CD8-positive, alpha-beta memory T cell (primary cell): ENCODE measurements at regions not wholly inside any gene's neighbourhood (a gene's known extent, or its start where the extent isn't known, plus 50 kb on each side); places are given as distances from the start of the nearest gene placed in this dataset.
"Not testable (repeated sequence)": the region's sequence is repeated elsewhere in the genome, so short reads cannot be mapped to it uniquely, and the experiment has no call there.

ENCODE experiments used
- CTCF ChIA-PET: fragments of 350-600 bp; sonication (Branson Sonifier 250); formaldehyde crosslinking; loops from one replicate; lab custom pipeline; 2021; ENCODE audit warnings: antibody characterized with exemption; lab: Charles Lee
- POLR2A ChIA-PET: fragments of 350-600 bp; sonication (Branson Sonifier 250); formaldehyde crosslinking; loops from one replicate; lab custom pipeline; 2021; ENCODE audit warnings: antibody characterized with exemption; lab: Charles Lee
- DNase-seq, 5 donors: peaks; one replicate each; pipeline versions ENCODE4 v3.0.0 to v3.0.0-alpha.2; 2020 to 2022; ENCODE audit warnings: mixed read lengths in 1 of 5
- H3K27ac ChIP-seq: one replicate; pipeline ENCODE4 v1.7.0; 2013; ENCODE audit warnings: low read depth, mild to moderate bottlenecking, low read length, moderate library complexity
- H3K27me3 ChIP-seq: 2 replicates; pipeline ENCODE4 v1.7.0; 2013; ENCODE audit warnings: low read length, mild to moderate bottlenecking; ENCODE audit not compliant: insufficient read depth, poor library complexity, severe bottlenecking
- H3K36me3 ChIP-seq: 2 replicates; pipeline ENCODE4 v1.7.0; 2013; ENCODE audit warnings: mild to moderate bottlenecking, low read length, moderate library complexity; ENCODE audit not compliant: insufficient read depth
- H3K4me1 ChIP-seq: 2 replicates; pipeline ENCODE4 v1.7.0; 2013; ENCODE audit warnings: mild to moderate bottlenecking, low read length, moderate library complexity; ENCODE audit not compliant: insufficient read depth
- H3K4me3 ChIP-seq: 2 replicates; pipeline ENCODE4 v1.7.0; 2013; ENCODE audit warnings: mild to moderate bottlenecking, low read length
- H3K9me3 ChIP-seq: 2 replicates; pipeline ENCODE4 v1.7.0; 2013; ENCODE audit warnings: mild to moderate bottlenecking, low read length
- H3K27ac Mint-ChIP-seq, 8 donors: one replicate each; pipeline ENCODE4 v1.8.0; 2020 to 2021; ENCODE audit warnings: mixed read lengths in 8 of 8, mild to moderate bottlenecking in 6 of 8, inconsistent platforms in 3 of 8, moderate library complexity in 3 of 8
- H3K27me3 Mint-ChIP-seq, 2 donors: one replicate each; pipeline ENCODE4 v1.8.0; 2020 to 2021; ENCODE audit warnings: mixed read lengths in 2 of 2, mild to moderate bottlenecking in 1 of 2, moderate library complexity in 1 of 2
- H3K36me3 Mint-ChIP-seq, 3 donors: one replicate each; pipeline ENCODE4 v1.8.0; 2020 to 2021; ENCODE audit warnings: mixed read lengths in 3 of 3, inconsistent platforms in 1 of 3, mild to moderate bottlenecking in 1 of 3
- H3K4me1 Mint-ChIP-seq, 3 donors: one replicate each; pipeline ENCODE4 v1.8.0; 2020 to 2021; ENCODE audit warnings: mixed read lengths in 3 of 3, inconsistent platforms in 1 of 3, mild to moderate bottlenecking in 1 of 3
- H3K4me3 Mint-ChIP-seq, 7 donors: one replicate each; pipeline ENCODE4 v1.8.0; 2020 to 2021; ENCODE audit warnings: mixed read lengths in 7 of 7, mild to moderate bottlenecking in 6 of 7, moderate library complexity in 4 of 7, inconsistent platforms in 2 of 7
- H3K9me3 Mint-ChIP-seq, 5 donors: one replicate each; pipeline ENCODE4 v1.8.0; 2020 to 2022; ENCODE audit warnings: mixed read lengths in 5 of 5, mild to moderate bottlenecking in 3 of 5, moderate library complexity in 2 of 5, inconsistent platforms in 1 of 5

DNA sequence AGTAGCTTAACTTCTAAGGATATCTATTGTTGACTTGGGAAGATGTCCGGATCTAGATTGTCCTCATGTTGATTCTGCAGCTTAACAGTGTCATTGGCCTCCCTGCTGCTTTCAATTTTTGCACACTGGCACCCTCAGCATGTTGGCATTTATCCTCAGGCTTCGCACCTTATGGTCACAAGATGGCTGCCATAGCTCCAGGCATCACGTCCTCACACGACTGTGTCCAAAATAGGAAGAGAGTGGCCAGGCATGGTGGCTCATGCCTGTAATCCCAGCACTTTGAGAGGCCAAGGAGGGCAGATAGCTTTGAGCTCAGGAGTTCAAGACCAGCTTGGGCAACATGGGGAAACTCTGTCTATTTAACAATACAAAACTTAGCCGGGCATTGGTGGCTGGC, 58.3 kb upstream of the RASD2 start:
- Mint-ChIP-seq H3K4me1 (peaks cover 0 to 6% (median 1%) of the 10 kb centered on the region in 3 donors), H3K9me3 (peaks cover 0 to 3% (median 0%) of the 10 kb centered on the region in 5 donors), H3K4me3 (no peak overlapping the region), H3K27ac (peak overlapping the region in 1 of 8 donors; percentile 25), H3K36me3 (no peaks in the 10 kb centered on the region), H3K27me3 (peaks cover 35 to 58% of the 10 kb centered on the region in 2 donors)
- Histone ChIP-seq H3K27me3 (no peaks in the 10 kb centered on the region), H3K4me3 (no peak overlapping the region), H3K36me3 (no peaks in the 10 kb centered on the region), H3K4me1 (no peaks in the 10 kb centered on the region), H3K27ac (no peak overlapping the region), H3K9me3 (no peaks in the 10 kb centered on the region)
- POLR2A ChIA-PET = no interaction called here
- CTCF ChIA-PET = interaction anchor here (0.5 kb wide), 1 partner anchor 262 kb away, joined by 3 read pairs; no protein-coding TSS in a partner anchor
- no peak for DNase-seq

DNA sequence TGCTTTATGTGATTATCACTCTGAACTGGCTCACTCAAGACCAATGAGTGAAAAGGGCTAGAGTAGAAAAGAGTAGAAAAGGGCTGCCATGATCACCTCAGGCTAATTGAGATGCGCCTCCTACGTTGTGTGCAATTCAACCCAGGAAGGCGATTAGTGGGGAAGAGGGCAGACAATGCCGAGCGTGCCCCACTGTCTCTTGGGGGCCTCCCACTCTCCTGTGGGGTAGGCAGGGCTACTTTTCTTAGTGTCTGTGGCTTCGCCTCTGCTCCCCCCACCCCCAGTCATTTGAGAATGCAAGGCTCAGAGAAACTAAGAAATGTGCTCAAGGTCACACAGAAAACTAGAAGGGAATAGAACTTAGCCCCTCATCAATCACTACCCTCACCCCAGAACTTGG, 57.7 kb upstream of the RASD2 start:
- Mint-ChIP-seq H3K27me3 (peaks cover 37 to 63% of the 10 kb centered on the region in 2 donors), H3K4me3 (no peak overlapping the region), H3K4me1 (peaks cover 0 to 6% (median 1%) of the 10 kb centered on the region in 3 donors), H3K27ac (no peak overlapping the region), H3K36me3 (no peaks in the 10 kb centered on the region), H3K9me3 (peaks cover 0 to 3% (median 0%) of the 10 kb centered on the region in 5 donors)
- H3K27me3 ChIP-seq = no peaks in the 10 kb centered on the region
- no peaks in the 10 kb centered on the region for H3K4me1 ChIP-seq
- no peak for DNase-seq
- POLR2A ChIA-PET = no interaction called here
- H3K36me3 ChIP-seq = no peaks in the 10 kb centered on the region
- H3K27ac ChIP-seq = no peak overlapping the region
- no peak overlapping the region for H3K4me3 ChIP-seq
- CTCF ChIA-PET = interaction anchor here (0.5 kb wide), 1 partner anchor 263 kb away, joined by 3 read pairs; no protein-coding TSS in a partner anchor
- H3K9me3 ChIP-seq = no peaks in the 10 kb centered on the region

DNA sequence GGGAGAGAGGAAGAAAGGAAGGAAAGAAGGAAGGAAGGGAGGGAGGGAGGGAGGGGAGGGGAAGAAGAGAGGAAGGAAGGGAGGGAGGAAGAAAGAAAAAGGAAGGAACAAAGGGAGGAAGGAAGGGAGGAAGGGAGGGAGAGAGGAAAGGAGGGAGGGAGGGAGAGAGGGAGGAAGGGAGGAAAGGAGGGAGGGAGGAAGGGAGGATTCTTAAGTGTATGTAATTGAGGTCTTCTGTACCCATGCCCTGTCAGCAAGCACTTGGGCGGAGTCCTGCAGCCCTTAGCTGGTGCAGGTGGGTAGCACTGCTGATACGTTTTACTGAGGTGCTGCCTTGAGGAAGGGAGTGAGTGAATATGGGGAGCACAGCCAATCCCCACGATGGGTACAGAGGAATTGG, 56.9 kb upstream of the RASD2 start:
- no peak for DNase-seq
- Histone ChIP-seq H3K27me3 (no peaks in the 10 kb centered on the region), H3K27ac (no peak overlapping the region), H3K36me3 (no peaks in the 10 kb centered on the region), H3K9me3 (no peaks in the 10 kb centered on the region), H3K4me1 (no peaks in the 10 kb centered on the region), H3K4me3 (no peak overlapping the region)
- no peaks in the 10 kb centered on the region for H3K36me3 Mint-ChIP-seq
- no peak overlapping the region for H3K27ac Mint-ChIP-seq
- peaks cover 0 to 3% (median 0%) of the 10 kb centered on the region in 5 donors for H3K9me3 Mint-ChIP-seq
- H3K27me3 Mint-ChIP-seq = peaks cover 33 to 65% of the 10 kb centered on the region in 2 donors
- ChIA-PET CTCF (no interaction called here), POLR2A (no interaction called here)
- H3K4me1 Mint-ChIP-seq = peaks cover 0 to 6% (median 1%) of the 10 kb centered on the region in 3 donors
- H3K4me3 Mint-ChIP-seq = no peak overlapping the region

DNA sequence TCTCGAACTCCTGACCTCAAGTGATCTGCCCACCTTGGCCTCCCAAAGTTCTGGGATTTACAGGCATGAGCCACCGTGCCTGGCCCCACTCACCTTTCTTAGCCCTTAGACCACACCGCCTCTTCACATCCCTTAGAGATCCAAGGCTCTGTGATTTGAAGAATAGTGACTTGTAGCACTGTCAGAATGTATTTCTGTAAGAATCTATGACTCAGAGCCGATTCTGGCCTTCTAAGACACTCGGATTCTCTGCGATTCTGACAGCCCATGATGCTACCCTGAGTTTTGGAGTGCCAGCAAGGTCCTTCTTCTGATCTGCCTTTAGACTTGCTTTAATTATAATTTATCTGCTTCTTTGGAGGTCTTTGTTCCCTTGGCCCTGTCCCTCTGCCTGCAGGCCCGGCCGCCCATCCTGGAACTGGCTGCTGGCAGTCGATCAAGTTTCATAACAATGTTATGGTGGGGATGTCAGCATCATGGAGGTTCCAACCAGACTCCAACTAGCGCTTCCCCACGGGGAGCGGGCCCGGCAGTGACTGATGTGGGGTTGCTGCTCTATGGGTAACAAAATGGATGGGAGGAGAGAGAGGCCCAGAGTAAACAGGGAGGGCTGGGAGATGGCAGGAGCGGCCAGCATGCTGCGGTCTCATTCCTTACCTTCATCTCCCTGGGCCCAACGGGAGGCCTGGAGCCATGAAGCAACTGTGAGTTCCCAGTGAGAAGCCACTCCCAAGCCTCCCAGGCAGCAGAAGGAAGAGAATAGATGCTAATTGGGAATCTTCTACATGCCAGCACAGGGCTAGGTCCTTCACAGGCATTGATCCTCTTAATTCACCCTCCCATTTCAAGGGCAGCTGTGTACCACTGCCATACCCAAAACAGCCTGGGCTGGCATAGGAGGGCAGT, 55.7 kb upstream of the RASD2 start:
- Mint-ChIP-seq H3K27me3 (peaks cover 34 to 62% of the 10 kb centered on the region in 2 donors), H3K27ac (peak overlapping the region in 1 of 8 donors; percentile 19), H3K4me1 (peaks cover 0 to 6% (median 1%) of the 10 kb centered on the region in 3 donors), H3K4me3 (no peak overlapping the region), H3K36me3 (no peaks in the 10 kb centered on the region), H3K9me3 (peaks cover 0 to 3% (median 0%) of the 10 kb centered on the region in 5 donors)
- Histone ChIP-seq H3K4me3 (no peak overlapping the region), H3K4me1 (no peaks in the 10 kb centered on the region), H3K36me3 (no peaks in the 10 kb centered on the region), H3K27ac (no peak overlapping the region), H3K9me3 (no peaks in the 10 kb centered on the region), H3K27me3 (no peaks in the 10 kb centered on the region)
- no peak for DNase-seq
- CTCF ChIA-PET = no interaction called here
- POLR2A ChIA-PET = no interaction called here

DNA sequence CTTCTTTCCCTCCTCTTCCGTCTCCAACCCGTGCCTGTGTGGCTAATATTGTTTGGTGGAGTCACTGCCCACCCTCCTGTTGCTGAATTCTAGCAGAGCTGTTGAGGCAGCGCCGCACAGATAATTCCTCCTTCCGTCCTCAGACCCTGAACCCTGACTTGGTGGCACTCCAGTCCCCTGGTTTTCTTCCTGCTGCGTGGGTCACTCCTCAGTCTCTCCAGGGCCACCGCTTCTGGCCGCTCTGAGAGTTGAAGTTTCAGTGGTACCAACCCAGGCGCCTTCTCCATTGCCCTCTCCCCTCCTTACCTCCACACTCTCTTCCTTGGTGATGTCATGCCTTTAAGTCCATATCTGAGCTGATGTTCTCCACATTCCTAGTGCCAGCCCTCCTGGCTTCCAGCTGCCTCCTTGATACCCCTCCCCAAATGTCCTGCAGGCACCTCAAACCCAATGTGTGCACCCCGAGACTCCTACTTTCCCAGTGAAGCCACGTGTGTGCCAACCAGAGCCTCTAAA, 54.5 kb upstream of the RASD2 start:
- peaks cover 28 to 60% of the 10 kb centered on the region in 2 donors for H3K27me3 Mint-ChIP-seq
- POLR2A ChIA-PET = no interaction called here
- H3K36me3 ChIP-seq = no peaks in the 10 kb centered on the region
- peaks cover 0 to 3% (median 0%) of the 10 kb centered on the region in 5 donors for H3K9me3 Mint-ChIP-seq
- CTCF ChIA-PET = no interaction called here
- no peaks in the 10 kb centered on the region for H3K27me3 ChIP-seq
- no peak overlapping the region for H3K4me3 ChIP-seq
- no peak for DNase-seq
- H3K4me3 Mint-ChIP-seq = no peak overlapping the region
- no peaks in the 10 kb centered on the region for H3K36me3 Mint-ChIP-seq
- H3K27ac ChIP-seq = no peak overlapping the region
- H3K9me3 ChIP-seq = no peaks in the 10 kb centered on the region
- H3K4me1 ChIP-seq = no peaks in the 10 kb centered on the region
- no peak overlapping the region for H3K27ac Mint-ChIP-seq
- H3K4me1 Mint-ChIP-seq = peaks cover 0 to 3% (median 0%) of the 10 kb centered on the region in 3 donors

DNA sequence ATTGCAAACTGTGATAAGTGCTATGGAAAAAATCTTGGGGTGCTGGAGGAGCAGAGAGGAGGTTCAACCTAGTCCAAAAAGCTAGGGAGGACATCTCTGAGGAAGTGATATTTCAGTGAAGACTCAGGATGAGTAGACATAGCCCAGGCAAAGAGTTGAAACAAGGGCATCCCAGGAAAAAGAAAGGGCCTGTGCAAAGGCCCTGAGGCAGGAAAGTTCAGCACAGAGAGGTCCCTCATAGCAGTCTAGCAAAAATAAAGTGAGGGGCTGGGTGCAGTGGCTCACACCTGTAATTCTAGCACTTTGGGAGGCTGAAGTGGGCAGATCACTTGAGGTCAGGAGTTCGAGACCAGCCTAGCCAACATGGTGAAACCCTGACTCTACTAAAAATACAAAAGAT, 53.0 kb upstream of the RASD2 start:
- CTCF ChIA-PET, H3K9me3 ChIP-seq, H3K4me1 ChIP-seq, H3K4me1 Mint-ChIP-seq, H3K4me3 ChIP-seq, H3K27ac Mint-ChIP-seq, DNase-seq, H3K36me3 ChIP-seq, POLR2A ChIA-PET, H3K9me3 Mint-ChIP-seq, H3K27ac ChIP-seq, H3K4me3 Mint-ChIP-seq, H3K36me3 Mint-ChIP-seq, H3K27me3 ChIP-seq: not testable (repeated sequence)
- peaks cover 23 to 57% of the 10 kb centered on the region in 2 donors for H3K27me3 Mint-ChIP-seq

DNA sequence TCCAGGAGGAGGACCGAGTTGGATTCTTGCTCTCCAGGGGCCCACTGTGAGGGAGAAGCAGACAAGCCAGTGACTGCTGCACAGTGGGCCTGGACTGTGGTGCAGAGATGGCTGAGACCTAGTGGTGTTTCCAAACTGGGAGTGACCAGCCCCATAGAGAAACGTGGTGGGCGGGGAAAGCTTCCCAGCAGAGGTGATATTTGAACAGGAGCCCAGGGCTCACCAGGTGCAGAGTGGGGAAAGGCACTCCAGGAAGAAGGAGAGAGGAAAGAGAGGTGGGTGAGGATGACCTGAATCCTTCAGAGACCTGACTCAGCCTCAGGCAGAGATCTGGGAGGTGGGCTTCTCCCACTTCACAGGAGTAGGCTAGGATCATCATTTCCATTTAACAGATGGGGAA, 52.1 kb upstream of the RASD2 start:
- H3K27ac ChIP-seq = no peak overlapping the region
- CTCF ChIA-PET = no interaction called here

DNA sequence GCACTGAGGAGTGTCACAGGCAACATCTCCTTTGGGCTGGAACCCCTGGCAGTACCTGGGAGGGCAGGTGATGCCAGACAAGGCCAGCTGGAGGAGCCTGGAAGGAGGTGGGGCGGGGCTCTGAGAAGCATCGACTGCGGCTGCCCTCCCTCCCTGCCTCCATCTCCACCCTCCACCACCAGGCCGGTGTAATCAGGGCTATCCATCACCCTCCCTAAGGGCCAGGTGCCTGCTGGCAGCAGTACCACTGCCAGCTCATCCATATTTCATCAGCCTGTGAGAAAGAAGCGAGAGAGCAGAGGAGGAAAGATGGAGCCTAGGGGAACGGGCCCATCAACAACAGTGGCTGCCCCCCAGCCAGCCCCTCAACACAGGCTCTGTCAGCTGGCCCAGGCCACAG, 51.4 kb upstream of the RASD2 start:
- Histone ChIP-seq H3K4me1 (no peaks in the 10 kb centered on the region), H3K36me3 (no peaks in the 10 kb centered on the region), H3K4me3 (no peak overlapping the region), H3K9me3 (no peaks in the 10 kb centered on the region), H3K27me3 (no peaks in the 10 kb centered on the region), H3K27ac (no peak overlapping the region)
- no peak for DNase-seq
- H3K27ac Mint-ChIP-seq = no peak overlapping the region
- H3K27me3 Mint-ChIP-seq = peaks cover 22 to 67% of the 10 kb centered on the region in 2 donors
- no peaks in the 10 kb centered on the region for H3K4me1 Mint-ChIP-seq
- H3K4me3 Mint-ChIP-seq = no peak overlapping the region
- ChIA-PET CTCF (no interaction called here), POLR2A (no interaction called here)
- H3K9me3 Mint-ChIP-seq = no peaks in the 10 kb centered on the region
- H3K36me3 Mint-ChIP-seq = no peaks in the 10 kb centered on the region

More for the DNA sequence above, 52.1 kb upstream of the RASD2 start:
- H3K4me1 Mint-ChIP-seq = no peaks in the 10 kb centered on the region
- no peaks in the 10 kb centered on the region for H3K9me3 ChIP-seq
- no peak overlapping the region for H3K27ac Mint-ChIP-seq
- no peak for DNase-seq
- H3K36me3 Mint-ChIP-seq = no peaks in the 10 kb centered on the region
- no peak overlapping the region for H3K4me3 Mint-ChIP-seq
- no peaks in the 10 kb centered on the region for H3K4me1 ChIP-seq
- H3K36me3 ChIP-seq = no peaks in the 10 kb centered on the region
- H3K4me3 ChIP-seq = no peak overlapping the region
- no peaks in the 10 kb centered on the region for H3K9me3 Mint-ChIP-seq
- POLR2A ChIA-PET = no interaction called here
- H3K27me3 Mint-ChIP-seq = peaks cover 22 to 65% of the 10 kb centered on the region in 2 donors
- no peaks in the 10 kb centered on the region for H3K27me3 ChIP-seq
